ENCODE measurements at regions not wholly inside any gene's neighbourhood (a gene's known extent, or its start where the extent isn't known, plus 50 kb on each side); places are given as distances from the start of the nearest gene placed in this dataset.

GRCh38 chr6:168369786-168370185, 50.2 kb upstream of the DACT2 start:
- Histone ChIP-seq H3K27ac (ENCODE audit: extremely low read length, insufficient read depth, low read length) (no peak overlapping the region), H3K27me3 (ENCODE audit: control insufficient read depth in 1 of 2, insufficient read depth in 2 of 2, low read length in 2 of 2) (peaks cover 8 to 86% of the 10 kb centered on the region in 2 experiments), H3K9me3 (ENCODE audit: low read length) (no peaks in the 10 kb centered on the region), H3K4me3 (replicated peaks in 1 of 3; ENCODE audit: insufficient read depth in 1 of 3, low read depth in 2 of 3, low read length in 3 of 3) (no peak overlapping the region), H3K4me2 (ENCODE audit: low read depth, low read length) (no peak overlapping the region), H4K20me1 (ENCODE audit: insufficient read depth, low read length) (no peaks in the 10 kb centered on the region), H2AFZ (ENCODE audit: low read length) (no peak overlapping the region), H3K79me2 (ENCODE audit: insufficient read depth, low read length) (no peaks in the 10 kb centered on the region), H3K4me1 (ENCODE audit: insufficient read depth, low read length) (peaks cover 5% of the 10 kb centered on the region; the same call in 1 of the 2 replicates), H3K36me3 (replicated peaks in 1 of 2; ENCODE audit: control insufficient read depth in 1 of 2, insufficient read depth in 2 of 2, low read length in 2 of 2) (no peaks in the 10 kb centered on the region), H3K9ac (ENCODE audit: insufficient read depth, low read depth, low read length) (no peak overlapping the region)
- no peak for DNase-seq (ENCODE audit: low spot score)
- 48% methylated on average over 13 of the region's 13 CpGs for WGBS (ENCODE audit: low lambda C conversion rate)
- no peak for TF ChIP-seq MIER2 (CRISPR knock-in tag; IDR thresholded peaks at IDR 0.05)
- TF ChIP-seq FOXJ3 (CRISPR knock-in tag; IDR thresholded peaks at IDR 0.05; ENCODE audit: borderline replicate concordance): 0 out of 2 replicates have a peak, but pooled peaks have one; percentile 10
- no peak for TF ChIP-seq NFATC3 (CRISPR knock-in tag; IDR thresholded peaks at IDR 0.05)
- no peak for TF ChIP-seq FOXA1 (IDR thresholded peaks at IDR 0.05)
- TF ChIP-seq FOXA1 (CRISPR knock-in tag; IDR thresholded peaks at IDR 0.05): 0 out of 2 replicates have a peak, but pooled peaks have one; percentile 5
- ChIA-PET POLR2A (no interaction called here), CTCF (ENCODE audit: low intra/inter-chr PET ratio, low total read pairs) (interaction anchor here (0.6 to 4.8 kb wide), 3 partner anchors 289 to 517 kb away, joined by 3 to 42 read pairs (median 3); no protein-coding TSS in a partner anchor)
- BruUV-seq (replicated peaks): no TSS peak
- FAIRE-seq: peak; percentile 66
- in situ Hi-C loops (cut with HindIII; ENCODE audit: extremely low pct_ligation_motif_present, low pct_unique_long_range_greater_than_20kb): loop anchor here (5.0 kb wide), 1 partner anchor 518 kb away; no protein-coding TSS in a partner anchor
- ATAC-seq: no peak
- intact Hi-C loops (cut with micrococcal nuclease; ENCODE audit: unreplicated experiment): loop anchor here (5.0 kb wide), 1 partner anchor 343 kb away; no protein-coding TSS in a partner anchor

GRCh38 chr6:168370310-168370991, 50.9 kb upstream of the DACT2 start:
- BruUV-seq (replicated peaks): no TSS peak
- Histone ChIP-seq H4K20me1 (ENCODE audit: insufficient read depth, low read length) (no peaks in the 10 kb centered on the region), H3K4me1 (ENCODE audit: insufficient read depth, low read length) (peaks cover 5% of the 10 kb centered on the region; the same call in 1 of the 2 replicates), H3K36me3 (replicated peaks in 1 of 2; ENCODE audit: control insufficient read depth in 1 of 2, insufficient read depth in 2 of 2, low read length in 2 of 2) (no peaks in the 10 kb centered on the region), H3K79me2 (ENCODE audit: insufficient read depth, low read length) (no peaks in the 10 kb centered on the region), H3K9ac (ENCODE audit: insufficient read depth, low read depth, low read length) (no peak overlapping the region), H3K9me3 (ENCODE audit: low read length) (no peaks in the 10 kb centered on the region), H3K4me3 (replicated peaks in 1 of 3; ENCODE audit: insufficient read depth in 1 of 3, low read depth in 2 of 3, low read length in 3 of 3) (no peak overlapping the region), H3K27me3 (ENCODE audit: control insufficient read depth in 1 of 2, insufficient read depth in 2 of 2, low read length in 2 of 2) (peaks cover 7 to 91% of the 10 kb centered on the region in 2 experiments), H3K4me2 (ENCODE audit: low read depth, low read length) (no peak overlapping the region), H2AFZ (ENCODE audit: low read length) (no peak overlapping the region), H3K27ac (ENCODE audit: extremely low read length, insufficient read depth, low read length) (no peak overlapping the region)
- ATAC-seq: peak; percentile 95
- intact Hi-C loops (cut with micrococcal nuclease; ENCODE audit: unreplicated experiment) (loop anchor here (5.0 kb wide), 1 partner anchor 342 kb away; no protein-coding TSS in a partner anchor), in situ Hi-C loops (cut with HindIII; ENCODE audit: extremely low pct_ligation_motif_present, low pct_unique_long_range_greater_than_20kb) (loop anchor here (5.0 kb wide), 1 partner anchor 517 kb away; no protein-coding TSS in a partner anchor)
- POLR2A ChIA-PET: no interaction called here
- no peak for FAIRE-seq
- 30% methylated on average over 37 of the region's 43 CpGs for WGBS (ENCODE audit: low lambda C conversion rate)
- DNase-seq (ENCODE audit: low spot score): peak; percentile 39
- CTCF ChIA-PET (ENCODE audit: low intra/inter-chr PET ratio, low total read pairs): interaction anchor here (0.6 to 4.8 kb wide), 3 partner anchors 288 to 516 kb away, joined by 3 to 42 read pairs (median 3); no protein-coding TSS in a partner anchor
- peak; percentile 87; the same call in 1 of the 2 replicates for TF ChIP-seq ZNF567 (CRISPR knock-in tag; IDR thresholded peaks at IDR 0.05; ENCODE audit: borderline replicate concordance)
- no peak for TF ChIP-seq ZNF709 (CRISPR knock-in tag; IDR thresholded peaks at IDR 0.05)
- TF ChIP-seq BRCA1 (CRISPR knock-in tag; IDR thresholded peaks at IDR 0.05): no peak
- TF ChIP-seq ZFY (CRISPR knock-in tag; IDR thresholded peaks at IDR 0.05): peak; percentile 54; the same call in 1 of the 2 replicates
- TF ChIP-seq NR2C2 (CRISPR knock-in tag; IDR thresholded peaks at IDR 0.05; ENCODE audit: borderline replicate concordance): no peak
- peak; percentile 23; the same call in 1 of the 2 replicates for TF ChIP-seq USF2 (IDR thresholded peaks at IDR 0.05; ENCODE audit: low read depth, low read length)
- TF ChIP-seq USF2 (CRISPR knock-in tag; IDR thresholded peaks at IDR 0.05; ENCODE audit: borderline replicate concordance): peak; percentile 56; the same call in 1 of the 2 replicates
- no peak for TF ChIP-seq ZNF672 (CRISPR knock-in tag; IDR thresholded peaks at IDR 0.05)
- TF ChIP-seq RCOR2 (CRISPR knock-in tag; IDR thresholded peaks at IDR 0.05): no peak
- TF ChIP-seq MED1 (CRISPR knock-in tag; IDR thresholded peaks at IDR 0.05): no peak
- TF ChIP-seq AGO1 (IDR thresholded peaks at IDR 0.05; ENCODE audit: low read depth, low read length, poor library complexity, severe bottlenecking): peak; percentile 61
- TF ChIP-seq ZNF136 (CRISPR knock-in tag; IDR thresholded peaks at IDR 0.05; ENCODE audit: low read depth): no peak

Measured in HepG2 (cell line).